Gastrocnemius medialis (tissue), 4 donors: ENCODE measurements at regions not wholly inside any gene's neighbourhood (a gene's known extent, or its start where the extent isn't known, plus 50 kb on each side); places are given as distances from the start of the nearest gene placed in this dataset.

Experiments
- ATAC-seq, 2 donors: fragments of 150-250 bp; one replicate each; pipeline ENCODE4 v1.9.1; 2016
- DNase-seq, 2 donors: peaks; one replicate each; pipeline ENCODE4 v3.0.0-alpha.2; 2019
- H3K27ac ChIP-seq, 4 donors: fragments of 200-600 bp; sonication (generic); 1 replicate in 1 of 4; 2 replicates in 3 of 4; pipeline ENCODE4 v1.5.1; 2016 to 2018; ENCODE audit warnings: mild to moderate bottlenecking in 2 of 4, moderate library complexity in 1 of 4
- H3K27me3 ChIP-seq, 3 donors: fragments of 200-600 bp; sonication (generic) in 2 of 3; 1 replicate in 1 of 3; 2 replicates in 2 of 3; pipeline versions ENCODE4 v1.5.1 to v1.6.0; 2016 to 2019; ENCODE audit warnings: mild to moderate bottlenecking in 1 of 3, moderate library complexity in 1 of 3
- H3K36me3 ChIP-seq, 2 donors: fragments of 200-600 bp; sonication (generic) in 1 of 2; one replicate each; pipeline ENCODE4 v1.5.1; 2017 to 2018
- H3K4me1 ChIP-seq, 2 donors: fragments of 200-600 bp; sonication (generic) in 1 of 2; one replicate each; pipeline ENCODE4 v1.5.1; 2016 to 2017; ENCODE audit warnings: mild to moderate bottlenecking in 2 of 2
- H3K4me3 ChIP-seq, 4 donors: fragments of 200-600 bp; sonication (generic) in 3 of 4; 1 replicate in 1 of 4; 2 replicates in 3 of 4; pipeline ENCODE4 v1.5.1; 2016 to 2019; ENCODE audit warnings: mild to moderate bottlenecking in 2 of 4
- H3K9me3 ChIP-seq, 3 donors: fragments of 200-600 bp; sonication (generic) in 2 of 3; 1 replicate in 1 of 3; 2 replicates in 2 of 3; pipeline ENCODE4 v1.5.1; 2016 to 2019
- CTCF ChIP-seq, 5 experiments: fragments of 450-650 bp in 3 of 5; fragments of 200-600 bp in 2 of 5; sonication (generic) in 2 of 5; IDR thresholded peaks in 4 of 5; conservative IDR thresholded peaks in 1 of 5; 1 replicate in 4 of 5; 2 replicates in 1 of 5; pipeline ENCODE4 v1.5.1; 2016 to 2019; ENCODE audit warnings: antibody characterized with exemption in 5 of 5, mild to moderate bottlenecking in 3 of 5, moderate library complexity in 3 of 5
- POLR2A ChIP-seq, 2 donors: fragments of 450-650 bp; IDR thresholded peaks; one replicate each; pipeline ENCODE4 v1.6.1; 2017; ENCODE audit warnings: antibody characterized with exemption in 2 of 2, mild to moderate bottlenecking in 2 of 2, moderate library complexity in 2 of 2
- in situ Hi-C, 4 donors: fragments of 200-750 bp; cut with MboI; loops; one replicate each; pipeline versions ENCODE4 v1.15.0 to v1.8.0; 2017; ENCODE audit warnings: low sequenced_read_pairs in 4 of 4
- intact Hi-C: fragments of 100-400 bp; cut with DNase I; formaldehyde crosslinking; loops from one replicate; pipeline ENCODE4 v1.15.1; 2023; ENCODE audit warnings: low total_unique reads

GRCh38 chr18:39341129-39341528 is 1775.5 kb upstream of the CELF4 start:
- DNase-seq (no peak), ATAC-seq (no peak)
- in situ Hi-C loops (no loop called here), intact Hi-C loops (no loop called here)
- no peaks in the 10 kb centered on the region for H3K4me1 ChIP-seq
- TF ChIP-seq CTCF (IDR thresholded peaks at IDR 0.05 in 4 of 5, conservative IDR thresholded peaks at IDR 0.05 in 1 of 5) (no peak), POLR2A (IDR thresholded peaks at IDR 0.05) (no peak)
- no peak overlapping the region for H3K4me3 ChIP-seq
- H3K9me3 ChIP-seq, result no peaks in the 10 kb centered on the region
- H3K27ac ChIP-seq, result no peak overlapping the region
- no peaks in the 10 kb centered on the region for H3K27me3 ChIP-seq
- H3K36me3 ChIP-seq, result no peaks in the 10 kb centered on the region

GRCh38 chr18:39340418-39340817 is 1774.8 kb upstream of the CELF4 start:
- no peak for TF ChIP-seq CTCF (IDR thresholded peaks at IDR 0.05 in 4 of 5, conservative IDR thresholded peaks at IDR 0.05 in 1 of 5)
- Histone ChIP-seq H3K27ac (no peak overlapping the region), H3K4me3 (no peak overlapping the region), H3K27me3 (no peaks in the 10 kb centered on the region), H3K4me1 (no peaks in the 10 kb centered on the region), H3K36me3 (no peaks in the 10 kb centered on the region), H3K9me3 (no peaks in the 10 kb centered on the region)
- in situ Hi-C loops (no loop called here), intact Hi-C loops (no loop called here)
- no peak for ATAC-seq
- DNase-seq, result no peak

GRCh38 chr18:39329496-39330275 is 1764.1 kb upstream of the CELF4 start:
- H3K4me1 ChIP-seq, result no peaks in the 10 kb centered on the region
- DNase-seq, result no peak
- H3K27ac ChIP-seq, result no peak overlapping the region
- intact Hi-C loops, result no loop called here
- no peaks in the 10 kb centered on the region for H3K27me3 ChIP-seq
- in situ Hi-C loops, result no loop called here
- no peak for ATAC-seq
- no peaks in the 10 kb centered on the region for H3K36me3 ChIP-seq
- no peaks in the 10 kb centered on the region for H3K9me3 ChIP-seq
- H3K4me3 ChIP-seq, result no peak overlapping the region
- TF ChIP-seq CTCF (IDR thresholded peaks at IDR 0.05 in 4 of 5, conservative IDR thresholded peaks at IDR 0.05 in 1 of 5) (no peak), POLR2A (IDR thresholded peaks at IDR 0.05) (no peak)

- intact Hi-C loops (no loop called here), in situ Hi-C loops (no loop called here)
- Histone ChIP-seq H3K9me3 (no peaks in the 10 kb centered on the region), H3K4me3 (no peak overlapping the region), H3K27ac (no peak overlapping the region), H3K27me3 (no peaks in the 10 kb centered on the region), H3K36me3 (no peaks in the 10 kb centered on the region), H3K4me1 (no peaks in the 10 kb centered on the region)
- no peak for DNase-seq
- ATAC-seq, result no peak
- TF ChIP-seq POLR2A (IDR thresholded peaks at IDR 0.05), result no peak
- TF ChIP-seq CTCF (IDR thresholded peaks at IDR 0.05 in 4 of 5, conservative IDR thresholded peaks at IDR 0.05 in 1 of 5), result no peak
Observed at GRCh38 chr18:39326772-39327171, 1761.2 kb upstream of the CELF4 start.

GRCh38 chr18:39325973-39326372 is 1760.4 kb upstream of the CELF4 start:
- in situ Hi-C loops, result no loop called here
- no peak for TF ChIP-seq POLR2A (IDR thresholded peaks at IDR 0.05)
- no peak for TF ChIP-seq CTCF (IDR thresholded peaks at IDR 0.05 in 4 of 5, conservative IDR thresholded peaks at IDR 0.05 in 1 of 5)
- intact Hi-C loops, result no loop called here
- Histone ChIP-seq H3K36me3 (no peaks in the 10 kb centered on the region), H3K4me3 (no peak overlapping the region), H3K9me3 (no peaks in the 10 kb centered on the region), H3K4me1 (no peaks in the 10 kb centered on the region), H3K27me3 (no peaks in the 10 kb centered on the region), H3K27ac (no peak overlapping the region)
- ATAC-seq (no peak), DNase-seq (no peak)
